Suprapubic skin (tissue), 4 donors: ENCODE measurements at regions not wholly inside any gene's neighbourhood (a gene's known extent, or its start where the extent isn't known, plus 50 kb on each side); places are given as distances from the start of the nearest gene placed in this dataset.

ENCODE experiments used
- DNase-seq, 2 donors: peaks; one replicate each; pipeline ENCODE4 v3.0.0-alpha.2; 2019; ENCODE audit warnings: low spot score in 2 of 2
- H3K27ac ChIP-seq: fragments of 200-600 bp; sonication (generic); one replicate; pipeline ENCODE4 v1.5.1; 2019
- H3K27me3 ChIP-seq: fragments of 200-600 bp; sonication (generic); one replicate; pipeline ENCODE4 v1.5.1; 2019
- H3K36me3 ChIP-seq: fragments of 200-600 bp; sonication (generic); one replicate; pipeline ENCODE4 v1.5.1; 2019
- H3K4me1 ChIP-seq: fragments of 200-600 bp; sonication (generic); one replicate; pipeline ENCODE4 v1.5.1; 2019
- H3K4me3 ChIP-seq: fragments of 200-600 bp; sonication (generic); one replicate; pipeline ENCODE4 v1.5.1; 2019; ENCODE audit warnings: mild to moderate bottlenecking
- H3K9me3 ChIP-seq: fragments of 200-600 bp; sonication (generic); one replicate; pipeline ENCODE4 v1.5.1; 2019
- CTCF ChIP-seq, 2 donors: fragments of 200-600 bp in 1 of 2; fragments of 450-650 bp in 1 of 2; sonication (generic) in 1 of 2; IDR thresholded peaks; one replicate each; pipeline ENCODE4 v1.5.1; 2016 to 2019; ENCODE audit warnings: antibody characterized with exemption in 2 of 2, mild to moderate bottlenecking in 1 of 2, moderate library complexity in 1 of 2
- EP300 ChIP-seq: sonication (generic); formaldehyde crosslinking; IDR thresholded peaks from one replicate; pipeline ENCODE4 v1.6.1; 2017; ENCODE audit warnings: antibody characterized with exemption
- POLR2A ChIP-seq, 2 donors: fragments of 450-650 bp; IDR thresholded peaks; one replicate each; pipeline ENCODE4 v1.6.1; 2017; ENCODE audit warnings: antibody characterized with exemption in 2 of 2, mild to moderate bottlenecking in 2 of 2, moderate library complexity in 2 of 2
- POLR2AphosphoS5 ChIP-seq, 3 donors: sonication (generic); formaldehyde crosslinking; IDR thresholded peaks; one replicate each; pipeline ENCODE4 v1.6.1; 2017; ENCODE audit warnings: antibody characterized with exemption in 3 of 3
- WGBS: methylation state at CpG from one replicate; pipeline ENCODE4 v1.1.5; 2018; 5-methylcytosine and 5-hydroxymethylcytosine counted together

- H3K27ac ChIP-seq = no peak overlapping the region
- H3K4me1 ChIP-seq = no peaks in the 10 kb centered on the region
- H3K36me3 ChIP-seq = no peaks in the 10 kb centered on the region
- no peak overlapping the region for H3K4me3 ChIP-seq
- H3K9me3 ChIP-seq = no peaks in the 10 kb centered on the region
- TF ChIP-seq EP300 = no peak
- WGBS = 16% methylated on average over 3 of the region's 3 CpGs
- no peaks in the 10 kb centered on the region for H3K27me3 ChIP-seq
- DNase-seq = no peak
Measured at GRCh38 chr13:90105849-90106496, 1241.5 kb upstream of the MIR17HG start.

DNA sequence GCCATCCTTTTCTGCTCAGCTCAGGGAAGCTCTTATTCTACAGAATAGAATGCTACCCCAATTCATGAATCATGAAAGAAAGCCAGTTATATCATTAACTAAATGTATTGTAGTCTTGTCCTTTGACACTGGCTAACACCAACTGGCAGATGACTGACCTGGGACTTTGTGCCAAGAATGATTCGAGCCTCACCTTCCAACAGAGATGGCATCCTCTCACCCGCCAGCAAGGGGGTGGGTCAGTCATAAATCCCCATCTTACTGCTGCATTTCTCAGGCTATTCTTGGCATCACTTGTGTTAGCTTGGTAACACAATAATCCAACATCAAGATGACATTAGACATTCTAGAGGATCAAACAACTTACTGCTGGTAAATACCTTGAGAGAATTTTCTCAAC lies 1239.8 kb upstream of the MIR17HG start:
- no peaks in the 10 kb centered on the region for H3K27me3 ChIP-seq
- WGBS = 95% methylated on average over 2 of the region's 2 CpGs
- no peaks in the 10 kb centered on the region for H3K36me3 ChIP-seq
- H3K9me3 ChIP-seq = no peaks in the 10 kb centered on the region
- TF ChIP-seq POLR2AphosphoS5 (IDR thresholded peaks at IDR 0.05) = no peak
- TF ChIP-seq CTCF (IDR thresholded peaks at IDR 0.05) = no peak
- TF ChIP-seq POLR2A (IDR thresholded peaks at IDR 0.05) = no peak
- TF ChIP-seq EP300 = no peak
- no peaks in the 10 kb centered on the region for H3K4me1 ChIP-seq
- H3K27ac ChIP-seq = no peak overlapping the region
- no peak overlapping the region for H3K4me3 ChIP-seq
- no peak for DNase-seq

- DNase-seq = no peak
- Histone ChIP-seq H3K9me3 (no peaks in the 10 kb centered on the region), H3K4me3 (no peak overlapping the region), H3K27me3 (no peaks in the 10 kb centered on the region), H3K27ac (no peak overlapping the region), H3K36me3 (no peaks in the 10 kb centered on the region), H3K4me1 (no peaks in the 10 kb centered on the region)
- WGBS = 48% methylated on average over 1 of the region's 1 CpG
- TF ChIP-seq POLR2A (IDR thresholded peaks at IDR 0.05) = no peak
- no peak for TF ChIP-seq POLR2AphosphoS5 (IDR thresholded peaks at IDR 0.05)
- no peak for TF ChIP-seq CTCF (IDR thresholded peaks at IDR 0.05)
- no peak for TF ChIP-seq EP300
Measured at GRCh38 chr13:90108547-90108946, 1238.9 kb upstream of the MIR17HG start.

DNA sequence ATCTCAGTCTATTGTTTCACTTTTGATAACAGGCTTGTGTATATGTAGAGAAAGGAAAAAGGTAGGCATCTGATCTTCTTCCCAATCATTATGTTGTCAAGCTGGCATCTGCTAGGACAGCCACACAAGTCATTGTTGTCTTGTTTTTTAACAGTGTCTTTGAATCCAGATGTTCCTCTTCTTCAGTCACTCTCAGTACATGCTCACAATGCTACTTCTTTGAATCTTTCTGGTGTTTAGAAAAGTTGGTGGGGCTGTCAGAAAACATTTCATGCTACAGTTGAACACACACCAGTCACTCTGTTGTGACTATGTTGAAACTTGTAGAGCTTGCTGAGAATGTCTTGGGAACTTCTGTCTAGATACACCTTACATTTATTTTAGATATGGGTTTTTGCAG lies 1231.4 kb upstream of the MIR17HG start:
- Histone ChIP-seq H3K4me1 (no peaks in the 10 kb centered on the region), H3K27me3 (no peaks in the 10 kb centered on the region), H3K27ac (no peak overlapping the region), H3K36me3 (no peaks in the 10 kb centered on the region), H3K9me3 (no peaks in the 10 kb centered on the region), H3K4me3 (no peak overlapping the region)
- TF ChIP-seq POLR2AphosphoS5 (IDR thresholded peaks at IDR 0.05) (no peak), CTCF (IDR thresholded peaks at IDR 0.05) (no peak), EP300 (no peak), POLR2A (IDR thresholded peaks at IDR 0.05) (no peak)
- no peak for DNase-seq

DNA sequence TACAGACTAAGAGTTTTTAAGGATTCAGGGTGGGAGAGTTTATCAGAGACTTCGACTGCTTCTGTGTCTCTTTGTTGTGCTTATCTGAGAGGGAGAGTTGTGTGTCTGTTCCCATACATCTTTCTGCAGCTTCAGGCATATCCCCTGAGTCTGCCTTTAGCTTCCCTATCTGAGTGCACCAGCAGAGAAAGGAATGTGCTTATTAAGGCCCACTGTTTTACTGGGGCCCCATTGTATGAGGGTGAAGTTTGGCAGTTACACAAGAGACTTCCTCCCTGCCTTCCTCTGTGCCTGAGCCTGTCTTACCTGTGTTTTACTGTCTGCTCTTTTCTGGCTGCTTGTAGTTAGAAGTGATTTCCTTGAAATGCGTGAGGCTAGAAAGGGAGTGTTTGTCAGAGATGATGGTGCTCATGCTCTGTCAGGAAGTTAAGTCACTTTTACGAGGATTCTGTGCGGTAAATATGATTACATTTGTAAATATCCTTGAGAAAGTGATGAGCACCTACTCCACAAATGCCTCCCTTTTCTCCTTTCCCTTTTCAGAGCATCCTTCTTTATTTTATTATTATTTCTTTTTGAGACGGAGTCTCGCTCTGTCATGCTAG lies 1228.9 kb upstream of the MIR17HG start:
- DNase-seq = no peak
- TF ChIP-seq CTCF (IDR thresholded peaks at IDR 0.05) = no peak
- Histone ChIP-seq H3K27ac (no peak overlapping the region), H3K36me3 (no peaks in the 10 kb centered on the region), H3K27me3 (no peaks in the 10 kb centered on the region), H3K9me3 (no peaks in the 10 kb centered on the region), H3K4me3 (no peak overlapping the region), H3K4me1 (no peaks in the 10 kb centered on the region)
- 65% methylated on average over 6 of the region's 6 CpGs for WGBS

- no peak overlapping the region for H3K27ac ChIP-seq
- no peaks in the 10 kb centered on the region for H3K36me3 ChIP-seq
- WGBS = 33% methylated on average over 1 of the region's 1 CpG
- H3K4me1 ChIP-seq = no peaks in the 10 kb centered on the region
- TF ChIP-seq EP300 (no peak), POLR2A (IDR thresholded peaks at IDR 0.05) (no peak), CTCF (IDR thresholded peaks at IDR 0.05) (no peak), POLR2AphosphoS5 (IDR thresholded peaks at IDR 0.05) (no peak)
- H3K9me3 ChIP-seq = no peaks in the 10 kb centered on the region
- no peak overlapping the region for H3K4me3 ChIP-seq
- H3K27me3 ChIP-seq = no peaks in the 10 kb centered on the region
- no peak for DNase-seq
Measured at GRCh38 chr13:90120026-90120425, 1227.5 kb upstream of the MIR17HG start.
